Activated effector memory CD4-positive, alpha-beta T cell treated with anti-CD3 and anti-CD28 coated beads, Interleukin-2, amount 50 U/mL, for 16 hours (primary cell): ENCODE measurements at regions not wholly inside any gene's neighbourhood (a gene's known extent, or its start where the extent isn't known, plus 50 kb on each side); places are given as distances from the start of the nearest gene placed in this dataset.
"Not testable (repeated sequence)": the region's sequence is repeated elsewhere in the genome, so short reads cannot be mapped to it uniquely, and the experiment has no call there.

Source experiments
- DNase-seq: peaks from one replicate; pipeline ENCODE4 v3.0.0-alpha.2; 2020

- DNase-seq: no peak
Measured at GRCh38 chr6:12480379-12480778, 190.2 kb downstream of the EDN1 start.

- DNase-seq: no peak
Measured at GRCh38 chr6:12481292-12481691, 191.1 kb downstream of the EDN1 start.

GRCh38 chr6:12481850-12482249 is 191.7 kb downstream of the EDN1 start:
- no peak for DNase-seq

- DNase-seq: no peak
Measured at GRCh38 chr6:12482386-12483375, 192.5 kb downstream of the EDN1 start.

GRCh38 chr6:12483712-12484111 is 193.6 kb downstream of the EDN1 start:
- no peak for DNase-seq

GRCh38 chr6:12484519-12484918 is 194.4 kb downstream of the EDN1 start:
- no peak for DNase-seq

- DNase-seq: no peak
Measured at GRCh38 chr6:12485226-12485764, 195.1 kb downstream of the EDN1 start.

- no peak for DNase-seq
Measured at GRCh38 chr6:12485837-12486236, 195.7 kb downstream of the EDN1 start.

GRCh38 chr6:12490351-12490903 is 200.3 kb downstream of the EDN1 start:
- DNase-seq: no peak

- no peak for DNase-seq
Measured at GRCh38 chr6:12490904-12491571, 200.9 kb downstream of the EDN1 start.

GRCh38 chr6:12492929-12493328 is 202.8 kb downstream of the EDN1 start:
- DNase-seq: not testable (repeated sequence)

GRCh38 chr6:12493446-12493845 is 203.3 kb downstream of the EDN1 start:
- DNase-seq: no peak

- no peak for DNase-seq
Measured at GRCh38 chr6:12494161-12494560, 204.0 kb downstream of the EDN1 start.

GRCh38 chr6:12501990-12502389 is 211.8 kb downstream of the EDN1 start:
- DNase-seq: no peak

- no peak for DNase-seq
Measured at GRCh38 chr6:12504325-12504966, 212.1 kb upstream of the PHACTR1 start.

GRCh38 chr6:12505486-12505885 is 211.1 kb upstream of the PHACTR1 start:
- DNase-seq: no peak

- no peak for DNase-seq
Measured at GRCh38 chr6:12506159-12506558, 210.4 kb upstream of the PHACTR1 start.

- DNase-seq: no peak
Measured at GRCh38 chr6:12507636-12508035, 208.9 kb upstream of the PHACTR1 start.

GRCh38 chr6:12508553-12508952 is 208.0 kb upstream of the PHACTR1 start:
- DNase-seq: no peak

GRCh38 chr6:12509060-12509459 is 207.5 kb upstream of the PHACTR1 start:
- no peak for DNase-seq

- no peak for DNase-seq
Measured at GRCh38 chr6:12516070-12516469, 200.5 kb upstream of the PHACTR1 start.

- DNase-seq: no peak
Measured at GRCh38 chr6:12522347-12522746, 194.2 kb upstream of the PHACTR1 start.

GRCh38 chr6:12523726-12524125 is 192.8 kb upstream of the PHACTR1 start:
- no peak for DNase-seq
